MM.1S (cell line): ENCODE measurements at regions not wholly inside any gene's neighbourhood (a gene's known extent, or its start where the extent isn't known, plus 50 kb on each side); places are given as distances from the start of the nearest gene placed in this dataset.

Experiments used
- CTCF ChIP-seq: fragments of 300-600 bp; sonication (generic); IDR thresholded peaks from 2 replicates; pipeline ENCODE4 v1.5.1; 2016; ENCODE audit warnings: antibody characterized with exemption, low read length, mixed read lengths
- EZH2 ChIP-seq: fragments of 300-600 bp; sonication (generic); optimal IDR thresholded peaks from 2 replicates; pipeline ENCODE3; 2017; ENCODE audit warnings: low read depth, mild to moderate bottlenecking, antibody characterized with exemption, low read length, mixed read lengths

DNA sequence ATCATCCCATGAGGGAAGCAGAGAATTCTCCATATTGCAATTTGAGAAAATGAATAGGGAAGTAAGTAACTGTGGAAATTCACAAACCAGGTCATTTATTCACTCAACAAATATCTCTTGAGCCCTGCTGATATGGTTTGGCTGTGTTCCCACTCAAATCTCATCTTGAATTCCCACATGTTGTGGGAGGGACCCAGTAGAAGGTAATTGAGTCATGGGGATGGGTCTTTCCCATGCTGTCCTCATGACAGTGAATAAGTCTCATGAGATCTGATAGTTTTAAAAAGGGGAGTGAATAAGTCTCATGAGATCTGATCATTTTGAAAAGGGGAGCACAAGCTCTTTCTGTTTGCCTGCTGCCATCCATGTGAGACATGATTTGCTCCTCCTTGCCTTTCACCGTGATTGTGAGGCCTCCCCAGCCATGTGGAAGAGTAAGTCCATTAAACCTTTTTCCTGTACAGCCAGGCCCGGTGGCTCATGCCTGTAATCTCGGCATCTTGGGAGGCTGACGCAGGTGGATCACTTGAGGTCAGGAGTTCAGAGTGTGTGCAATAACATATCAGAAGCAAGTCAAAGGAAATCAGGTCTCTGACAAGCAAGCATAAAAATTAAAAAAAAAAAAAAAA is 193.2 kb downstream of the NDUFA10 start:
- TF ChIP-seq CTCF: no peak
- no peak for TF ChIP-seq EZH2
